Renal cortical epithelial cell (primary cell): ENCODE measurements at regions not wholly inside any gene's neighbourhood (a gene's known extent, or its start where the extent isn't known, plus 50 kb on each side); places are given as distances from the start of the nearest gene placed in this dataset.

Experiments
- DNase-seq: peaks from one replicate; pipeline ENCODE4 v3.0.0-alpha.2; 2011; ENCODE audit warnings: low read depth

GRCh38 chr2:220478305-220479058, 851.1 kb downstream of the SLC4A3 start:
- DNase-seq: no peak

DNA sequence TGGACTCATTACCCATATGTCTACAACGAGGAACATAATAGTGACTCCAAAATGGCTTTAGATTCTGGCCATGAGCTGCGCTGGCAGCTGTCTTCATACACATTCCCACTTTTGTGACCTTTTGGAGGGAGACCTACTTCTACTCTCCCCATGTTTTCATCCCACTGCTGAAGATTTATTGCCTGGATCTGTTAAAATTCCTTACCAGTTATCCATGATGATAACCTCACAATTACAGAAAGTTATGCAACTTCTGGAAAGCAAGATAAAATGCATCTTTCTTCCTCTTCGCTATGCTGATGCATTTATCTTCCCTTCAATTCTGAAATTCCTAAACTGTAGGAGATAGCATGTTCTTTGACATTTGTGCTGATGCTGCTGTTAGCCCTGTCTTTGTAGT, 855.3 kb downstream of the SLC4A3 start:
- DNase-seq: no peak

- DNase-seq: no peak
Observed at GRCh38 chr2:220489121-220489520, 861.7 kb downstream of the SLC4A3 start.

- no peak for DNase-seq
Observed at GRCh38 chr2:220491670-220492069, 864.2 kb downstream of the SLC4A3 start.

GRCh38 chr2:220493871-220494525, 866.6 kb downstream of the SLC4A3 start:
- no peak for DNase-seq

DNA sequence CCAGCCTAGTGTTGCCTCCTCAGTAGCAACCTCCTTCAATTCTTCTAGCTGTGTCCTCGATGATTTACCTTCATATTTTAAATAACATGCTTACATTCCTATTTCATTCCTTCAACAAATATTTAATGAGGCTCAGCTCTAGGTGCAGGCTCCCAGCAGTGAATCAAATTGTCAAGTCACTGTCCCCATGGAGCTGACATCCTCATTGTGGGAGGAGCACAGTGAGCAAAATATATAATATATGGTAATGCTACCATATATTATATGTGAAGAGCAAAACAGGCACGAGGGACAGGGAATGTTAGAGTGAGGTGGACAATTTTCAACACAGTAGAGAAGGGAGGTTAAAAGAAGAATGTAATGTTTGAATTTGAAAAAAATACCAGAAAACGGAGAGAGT, 869.1 kb downstream of the SLC4A3 start:
- no peak for DNase-seq

- peak; percentile 40 for DNase-seq
Observed at GRCh38 chr2:220499225-220499624, 871.8 kb downstream of the SLC4A3 start.

DNA sequence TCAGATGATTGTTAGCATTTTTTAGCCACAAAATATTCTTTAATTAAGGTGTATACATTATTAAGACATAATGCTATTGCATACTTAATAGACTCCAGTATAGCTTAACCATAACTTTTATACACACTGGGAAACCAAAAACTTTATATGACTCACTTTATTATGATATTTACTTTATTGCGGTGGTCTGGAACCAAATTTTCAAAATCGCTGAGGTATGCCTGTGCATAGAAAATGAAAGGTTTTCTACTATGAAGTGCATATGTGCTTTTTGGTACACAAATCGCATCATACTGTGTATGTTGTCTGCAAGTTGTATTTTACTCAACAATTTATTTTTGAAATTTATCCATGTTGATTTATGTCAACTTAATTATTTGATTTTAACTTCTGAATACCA, 875.1 kb downstream of the SLC4A3 start:
- no peak for DNase-seq

- no peak for DNase-seq
Observed at GRCh38 chr2:220503431-220503830, 876.0 kb downstream of the SLC4A3 start.

DNA sequence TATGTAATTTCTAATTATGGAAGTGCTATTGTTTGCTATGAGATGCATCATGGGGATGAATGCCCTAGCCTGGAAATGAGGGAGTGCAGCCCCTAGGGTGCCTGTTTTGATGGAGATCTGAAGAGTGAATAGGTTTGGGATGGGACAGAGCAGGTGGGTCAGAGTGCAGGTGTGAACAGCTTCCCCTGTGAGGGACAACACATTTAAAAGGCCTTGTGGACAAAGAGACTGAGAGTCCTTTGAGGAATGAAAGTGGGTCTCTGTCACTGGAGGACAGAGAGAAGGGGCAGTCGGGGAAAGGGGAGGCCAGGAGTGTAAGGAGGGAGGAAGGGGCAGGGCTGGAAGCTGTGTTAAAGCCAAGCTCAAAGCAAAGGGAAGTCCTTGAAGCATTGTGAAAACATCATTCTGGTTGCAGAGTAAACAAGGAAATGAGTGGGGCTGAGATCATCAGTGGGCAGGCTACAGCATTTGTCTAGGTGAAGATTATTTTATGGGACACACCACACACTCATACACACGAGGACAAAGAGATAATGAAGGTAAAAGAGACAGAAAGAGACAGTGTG, 877.6 kb downstream of the SLC4A3 start:
- peak; percentile 68 for DNase-seq

DNA sequence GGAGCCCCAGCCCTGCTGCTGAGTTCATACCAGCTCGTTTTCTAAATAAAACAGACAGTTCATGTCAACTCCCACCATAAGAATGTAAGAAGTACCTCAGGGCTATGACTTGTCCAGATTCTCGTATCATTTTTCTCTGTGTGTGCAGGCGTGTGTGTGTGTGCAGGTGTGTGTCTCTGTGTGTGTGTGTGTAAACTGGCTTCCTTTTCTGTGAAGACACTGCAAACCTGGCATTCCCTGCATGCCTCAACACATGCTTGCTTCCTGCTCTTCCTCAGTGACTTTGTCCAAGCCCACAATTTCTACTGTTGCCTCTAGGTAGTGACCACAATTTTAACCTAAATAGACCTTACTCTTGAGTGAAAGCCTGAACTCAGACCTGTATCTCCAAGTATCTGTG, 879.0 kb downstream of the SLC4A3 start:
- no peak for DNase-seq

GRCh38 chr2:220509096-220509757, 881.8 kb downstream of the SLC4A3 start:
- no peak for DNase-seq

DNA sequence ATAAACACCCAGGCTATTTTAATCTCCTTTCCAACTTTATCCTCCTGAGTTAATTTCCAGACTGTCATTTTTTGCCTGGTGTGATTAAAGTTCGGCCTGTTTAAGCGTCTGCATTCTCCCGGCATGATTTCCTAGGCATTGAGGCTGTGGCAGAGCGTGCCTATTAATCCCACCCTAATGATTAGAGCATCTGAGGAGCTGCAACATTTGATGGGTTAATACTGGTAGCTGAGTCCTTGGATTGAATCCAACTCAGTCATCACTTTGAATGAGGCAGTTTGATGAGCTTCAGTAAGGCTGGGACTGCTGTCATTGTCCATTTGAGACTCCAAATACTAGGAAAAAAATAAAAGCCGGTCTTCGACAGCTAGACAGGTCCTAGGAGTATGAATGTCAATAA, 882.5 kb downstream of the SLC4A3 start:
- no peak for DNase-seq

DNA sequence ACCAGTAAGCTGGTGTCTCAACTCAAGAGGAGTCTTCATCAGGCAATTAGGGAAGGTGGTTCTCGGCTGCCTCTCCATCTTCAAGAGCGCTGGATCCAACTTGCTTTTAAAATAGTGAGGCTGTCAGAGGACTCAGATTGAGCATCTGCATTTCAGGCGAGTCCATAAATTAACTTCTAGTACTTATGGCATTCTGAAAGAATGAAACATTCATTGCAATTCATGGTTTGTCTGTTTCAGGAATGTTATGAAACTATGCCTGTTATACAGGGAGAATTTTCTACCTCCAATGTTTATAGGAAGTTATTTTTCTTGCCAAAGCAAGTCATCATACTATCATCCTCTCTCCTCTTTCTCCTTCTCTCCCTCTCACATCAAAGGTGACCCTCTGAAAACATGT, 883.2 kb downstream of the SLC4A3 start:
- DNase-seq: no peak

- DNase-seq: peak; percentile 38
Observed at GRCh38 chr2:220512419-220512818, 885.0 kb downstream of the SLC4A3 start.

GRCh38 chr2:220513573-220514288, 886.3 kb downstream of the SLC4A3 start:
- DNase-seq: no peak

DNA sequence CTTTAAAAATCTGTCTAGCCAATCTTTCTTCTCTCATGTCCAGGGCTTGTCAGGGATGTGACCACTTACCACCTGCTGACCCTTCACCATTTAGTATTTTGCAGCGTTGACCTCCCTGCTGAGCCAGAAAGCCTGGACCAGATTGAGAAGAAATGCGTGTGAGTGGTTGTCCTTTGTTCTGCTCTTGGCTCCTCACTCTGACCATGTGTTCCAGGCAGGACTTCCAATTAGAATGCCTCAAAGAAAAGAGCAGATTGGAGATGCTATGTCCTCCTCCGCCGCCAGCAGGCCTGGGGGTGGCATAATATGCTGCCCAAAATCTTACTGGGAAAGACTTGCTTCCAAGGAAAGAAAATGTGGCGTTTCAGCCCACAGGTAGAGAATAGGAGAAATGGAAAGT, 894.1 kb downstream of the SLC4A3 start:
- no peak for DNase-seq

- peak; percentile 56 for DNase-seq
Observed at GRCh38 chr2:220528180-220528675, 900.8 kb downstream of the SLC4A3 start.

GRCh38 chr2:220531216-220531615, 903.8 kb downstream of the SLC4A3 start:
- DNase-seq: no peak

- peak; percentile 27 for DNase-seq
Observed at GRCh38 chr2:220533485-220533884, 906.1 kb downstream of the SLC4A3 start.

- DNase-seq: no peak
Observed at GRCh38 chr2:220539481-220539880, 912.1 kb downstream of the SLC4A3 start.

- DNase-seq: no peak
Observed at GRCh38 chr2:220544049-220544448, 916.6 kb downstream of the SLC4A3 start.
